ENCODE measurements at regions not wholly inside any gene's neighbourhood (a gene's known extent, or its start where the extent isn't known, plus 50 kb on each side); places are given as distances from the start of the nearest gene placed in this dataset.

GRCh38 chr10:83736008-83736407 is 403.3 kb upstream of the GHITM start:
- H3K4me1 ChIP-seq (ENCODE audit: low read length): no peaks in the 10 kb centered on the region
- no peak overlapping the region for H3K4me2 ChIP-seq (ENCODE audit: low read depth, low read length)
- no peaks in the 10 kb centered on the region for H3F3A ChIP-seq (ENCODE audit: insufficient read depth, low read length)
- H2AFZ ChIP-seq (ENCODE audit: low read length): no peak overlapping the region
- H3K27me3 ChIP-seq (replicated peaks; ENCODE audit: insufficient read depth, low read length): no peaks in the 10 kb centered on the region
- no peak overlapping the region for H3K27ac ChIP-seq (ENCODE audit: low read length)
- H3K9ac ChIP-seq (ENCODE audit: low read length): no peak overlapping the region
- no peak overlapping the region for H3K4me3 ChIP-seq (ENCODE audit: low read length)
- H3K79me2 ChIP-seq (ENCODE audit: low read length): no peaks in the 10 kb centered on the region
- no peaks in the 10 kb centered on the region for H3K9me3 ChIP-seq (replicated peaks; ENCODE audit: insufficient read depth, low read length)
- H3K9me2 ChIP-seq (replicated peaks; ENCODE audit: insufficient read depth, low read length): no peaks in the 10 kb centered on the region
- no peak for TF ChIP-seq EZH2 (optimal IDR thresholded peaks at IDR 0.05; ENCODE audit: low read depth, low read length)
- no peak for DNase-seq
- no peaks in the 10 kb centered on the region for H3K36me3 ChIP-seq (replicated peaks; ENCODE audit: insufficient read depth, low read length)
- no peaks in the 10 kb centered on the region for H4K20me1 ChIP-seq (ENCODE audit: insufficient read depth, low read length)

DNA sequence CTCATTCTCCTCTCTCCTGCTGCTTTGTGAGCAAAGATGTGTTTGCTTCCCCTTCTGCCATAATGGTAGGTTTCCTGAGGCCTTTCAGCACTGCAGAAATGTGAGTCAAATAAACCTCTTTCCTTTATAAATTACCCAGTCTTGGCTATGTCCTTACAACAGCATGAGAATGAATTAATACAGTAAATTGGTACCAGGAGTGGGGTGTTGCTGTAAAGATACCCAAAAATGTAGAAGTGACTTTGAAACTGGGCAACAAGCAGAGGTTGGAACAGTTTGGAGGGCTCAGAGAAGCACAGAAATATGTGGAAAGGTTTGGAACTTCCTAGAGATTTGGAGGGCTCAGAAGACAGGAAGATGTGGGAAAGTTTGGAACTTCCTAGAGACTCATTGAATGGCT is 388.7 kb upstream of the GHITM start:
- Histone ChIP-seq H4K20me1 (ENCODE audit: insufficient read depth, low read length) (no peaks in the 10 kb centered on the region), H3K9me3 (replicated peaks; ENCODE audit: insufficient read depth, low read length) (no peaks in the 10 kb centered on the region), H3K4me2 (ENCODE audit: low read depth, low read length) (no peak overlapping the region), H3K4me3 (ENCODE audit: low read length) (no peak overlapping the region), H3K9ac (ENCODE audit: low read length) (no peak overlapping the region), H3K36me3 (replicated peaks; ENCODE audit: insufficient read depth, low read length) (no peaks in the 10 kb centered on the region), H3K27ac (ENCODE audit: low read length) (no peak overlapping the region), H3F3A (ENCODE audit: insufficient read depth, low read length) (no peaks in the 10 kb centered on the region), H2AFZ (ENCODE audit: low read length) (no peak overlapping the region), H3K4me1 (ENCODE audit: low read length) (no peaks in the 10 kb centered on the region), H3K9me2 (replicated peaks; ENCODE audit: insufficient read depth, low read length) (no peaks in the 10 kb centered on the region), H3K79me2 (ENCODE audit: low read length) (no peaks in the 10 kb centered on the region), H3K27me3 (replicated peaks; ENCODE audit: insufficient read depth, low read length) (no peaks in the 10 kb centered on the region)
- no peak for TF ChIP-seq EZH2phosphoT487 (IDR thresholded peaks at IDR 0.05; ENCODE audit: low read length)
- no peak for TF ChIP-seq CTCF (IDR thresholded peaks at IDR 0.05; ENCODE audit: low read length)
- no peak for TF ChIP-seq EZH2 (optimal IDR thresholded peaks at IDR 0.05; ENCODE audit: low read depth, low read length)
- no peak for DNase-seq

DNA sequence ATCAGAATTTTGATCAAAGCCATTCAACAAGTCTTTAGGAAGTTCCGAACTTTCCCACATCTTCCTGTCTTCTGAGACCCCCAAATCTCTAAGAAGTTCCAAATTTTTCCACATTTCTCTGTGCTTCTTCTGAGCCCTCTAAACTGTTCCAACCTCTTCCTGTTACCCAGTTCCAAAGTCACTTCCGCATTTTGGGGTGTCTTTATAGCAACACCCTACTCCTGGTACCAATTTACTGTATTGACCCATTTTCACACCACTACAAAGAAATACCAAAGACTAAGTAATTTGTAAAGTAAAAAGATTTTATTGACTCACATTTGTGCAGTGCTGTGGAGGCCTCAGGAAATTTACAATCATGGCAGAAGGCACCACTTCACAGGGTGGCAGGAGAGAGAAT is 385.8 kb upstream of the GHITM start:
- Histone ChIP-seq H3K4me3 (ENCODE audit: low read length) (no peak overlapping the region), H3K27me3 (replicated peaks; ENCODE audit: insufficient read depth, low read length) (no peaks in the 10 kb centered on the region), H3K9ac (ENCODE audit: low read length) (no peak overlapping the region), H3K9me2 (replicated peaks; ENCODE audit: insufficient read depth, low read length) (no peaks in the 10 kb centered on the region), H3K79me2 (ENCODE audit: low read length) (no peaks in the 10 kb centered on the region), H3K36me3 (replicated peaks; ENCODE audit: insufficient read depth, low read length) (no peaks in the 10 kb centered on the region), H4K20me1 (ENCODE audit: insufficient read depth, low read length) (no peaks in the 10 kb centered on the region), H3K4me1 (ENCODE audit: low read length) (no peaks in the 10 kb centered on the region), H3K27ac (ENCODE audit: low read length) (no peak overlapping the region), H3K9me3 (replicated peaks; ENCODE audit: insufficient read depth, low read length) (no peaks in the 10 kb centered on the region), H3F3A (ENCODE audit: insufficient read depth, low read length) (no peaks in the 10 kb centered on the region), H3K4me2 (ENCODE audit: low read depth, low read length) (no peak overlapping the region), H2AFZ (ENCODE audit: low read length) (no peak overlapping the region)
- no peak for DNase-seq
- TF ChIP-seq EZH2phosphoT487 (IDR thresholded peaks at IDR 0.05; ENCODE audit: low read length) (no peak), EZH2 (optimal IDR thresholded peaks at IDR 0.05; ENCODE audit: low read depth, low read length) (no peak), CTCF (IDR thresholded peaks at IDR 0.05; ENCODE audit: low read length) (no peak)

GRCh38 chr10:83754857-83755256 is 384.5 kb upstream of the GHITM start:
- H4K20me1 ChIP-seq (ENCODE audit: insufficient read depth, low read length): no peaks in the 10 kb centered on the region
- no peak overlapping the region for H3K9ac ChIP-seq (ENCODE audit: low read length)
- H3K27me3 ChIP-seq (replicated peaks; ENCODE audit: insufficient read depth, low read length): no peaks in the 10 kb centered on the region
- no peak for DNase-seq
- H3K4me1 ChIP-seq (ENCODE audit: low read length): no peaks in the 10 kb centered on the region
- TF ChIP-seq EZH2 (optimal IDR thresholded peaks at IDR 0.05; ENCODE audit: low read depth, low read length): no peak
- no peak for TF ChIP-seq CTCF (IDR thresholded peaks at IDR 0.05; ENCODE audit: low read length)
- TF ChIP-seq EZH2phosphoT487 (IDR thresholded peaks at IDR 0.05; ENCODE audit: low read length): no peak
- H3K9me2 ChIP-seq (replicated peaks; ENCODE audit: insufficient read depth, low read length): no peaks in the 10 kb centered on the region
- H3K27ac ChIP-seq (ENCODE audit: low read length): no peak overlapping the region
- H3K4me3 ChIP-seq (ENCODE audit: low read length): no peak overlapping the region
- H3K36me3 ChIP-seq (replicated peaks; ENCODE audit: insufficient read depth, low read length): no peaks in the 10 kb centered on the region
- no peaks in the 10 kb centered on the region for H3K79me2 ChIP-seq (ENCODE audit: low read length)
- H3F3A ChIP-seq (ENCODE audit: insufficient read depth, low read length): no peaks in the 10 kb centered on the region
- no peak overlapping the region for H3K4me2 ChIP-seq (ENCODE audit: low read depth, low read length)
- H2AFZ ChIP-seq (ENCODE audit: low read length): no peak overlapping the region
- no peaks in the 10 kb centered on the region for H3K9me3 ChIP-seq (replicated peaks; ENCODE audit: insufficient read depth, low read length)

All from MM.1S (cell line).